Breast epithelium (tissue), 3 donors: ENCODE measurements at regions not wholly inside any gene's neighbourhood (a gene's known extent, or its start where the extent isn't known, plus 50 kb on each side); places are given as distances from the start of the nearest gene placed in this dataset.

Source experiments
- CTCF ChIP-seq, 3 donors: fragments of 450-650 bp; IDR thresholded peaks; one replicate each; pipeline ENCODE4 v1.5.1; 2016 to 2017; ENCODE audit warnings: antibody characterized with exemption in 3 of 3, mild to moderate bottlenecking in 3 of 3, moderate library complexity in 3 of 3
- POLR2A ChIP-seq: fragments of 450-650 bp; IDR thresholded peaks from one replicate; pipeline ENCODE4 v1.6.1; 2016; ENCODE audit warnings: antibody characterized with exemption, mild to moderate bottlenecking, moderate library complexity

- TF ChIP-seq CTCF (IDR thresholded peaks at IDR 0.05), result no peak
- no peak for TF ChIP-seq POLR2A
Measured at GRCh38 chr2:16294791-16295190, 354.4 kb downstream of the MYCN start.
